ENCODE measurements at regions not wholly inside any gene's neighbourhood (a gene's known extent, or its start where the extent isn't known, plus 50 kb on each side); places are given as distances from the start of the nearest gene placed in this dataset.

GRCh38 chr22:44378380-44378779 lies 65.6 kb upstream of the SHISAL1 start:
- TF ChIP-seq POLR2A (IDR thresholded peaks at IDR 0.05; ENCODE audit: low read depth, low read length) (no peak), CTCF (IDR thresholded peaks at IDR 0.05; ENCODE audit: extremely low read depth in 1 of 2, insufficient read depth in 1 of 2, low read depth in 1 of 2, low read length in 2 of 2) (no peak), EZH2 (IDR thresholded peaks at IDR 0.05; ENCODE audit: borderline replicate concordance, low read depth, low read length, severe bottlenecking) (no peak), POLR2AphosphoS5 (IDR thresholded peaks at IDR 0.05; ENCODE audit: insufficient read depth, low read depth, low read length) (no peak), MYC (IDR thresholded peaks at IDR 0.05; ENCODE audit: low read depth, low read length) (no peak), JUN (IDR thresholded peaks at IDR 0.05; ENCODE audit: borderline replicate concordance, insufficient read depth, insufficient read length, low read depth) (no peak), FOS (IDR thresholded peaks at IDR 0.05; ENCODE audit: borderline replicate concordance, insufficient read depth, low read length) (no peak)

Measured in endothelial cell of umbilical vein (primary cell).